MCF 10A (cell line): ENCODE measurements at regions not wholly inside any gene's neighbourhood (a gene's known extent, or its start where the extent isn't known, plus 50 kb on each side); places are given as distances from the start of the nearest gene placed in this dataset.
"Not testable (repeated sequence)": the region's sequence is repeated elsewhere in the genome, so short reads cannot be mapped to it uniquely, and the experiment has no call there.

Experiments used
- BruUV-seq: library from RNA; stranded (reverse); fragments of 400-500 nt; replicated peaks from 2 replicates; lab custom pipeline; 2021; lab: Mats Ljungman, UMichigan
- CTCF ChIA-PET: fragments of 300-600 bp; sonication (Branson Sonifier 250); formaldehyde crosslinking; extraction: SDS; loops from one replicate; lab custom pipeline; 2021; ENCODE audit warnings: antibody characterized with exemption, inconsistent platforms; lab: Yijun Ruan, JAX
- POLR2A ChIA-PET: fragments of 300-600, 350-650 bp; sonication (Branson Sonifier 250); formaldehyde crosslinking; extraction: SDS; loops from one replicate; lab custom pipeline; 2020; ENCODE audit warnings: antibody characterized with exemption, inconsistent platforms; lab: Yijun Ruan, JAX
- DNase-seq: peaks from one replicate; pipeline ENCODE4 v3.0.0-alpha.2; 2018; ENCODE audit not compliant: unreplicated experiment
- H3K27ac Mint-ChIP-seq: one replicate; pipeline ENCODE4 v1.8.0; 2022; ENCODE audit warnings: mild to moderate bottlenecking, low read depth, mixed read lengths; ENCODE audit not compliant: unreplicated experiment
- H3K27me3 Mint-ChIP-seq: one replicate; pipeline ENCODE4 v1.8.0; 2022; ENCODE audit warnings: mixed read lengths; ENCODE audit not compliant: insufficient read depth, unreplicated experiment
- H3K36me3 Mint-ChIP-seq: one replicate; pipeline ENCODE4 v1.8.0; 2022; ENCODE audit warnings: mild to moderate bottlenecking, moderate library complexity, mixed read lengths; ENCODE audit not compliant: insufficient read depth, unreplicated experiment
- H3K4me1 Mint-ChIP-seq: one replicate; pipeline ENCODE4 v1.8.0; 2022; ENCODE audit warnings: mixed read lengths; ENCODE audit not compliant: insufficient read depth, unreplicated experiment
- H3K4me3 Mint-ChIP-seq: one replicate; pipeline ENCODE4 v1.8.0; 2022; ENCODE audit warnings: mild to moderate bottlenecking, moderate library complexity, mixed read lengths; ENCODE audit not compliant: unreplicated experiment
- H3K9me3 Mint-ChIP-seq: one replicate; pipeline ENCODE4 v1.8.0; 2022; ENCODE audit warnings: mixed read lengths; ENCODE audit not compliant: unreplicated experiment
- intact Hi-C: fragments of 100-400 bp; cut with micrococcal nuclease; formaldehyde crosslinking; loops from 2 replicates; pipeline ENCODE4 v1.14.1; 2022
- TF ChIP-seq, protein P1 (sequence below): fragments of 200-600 bp; IDR thresholded peaks from one replicate; pipeline ENCODE4 v1.8.0; 2022; ENCODE audit warnings: antibody characterized with exemption, mild to moderate bottlenecking; ENCODE audit not compliant: unreplicated experiment

GRCh38 chr1:201732351-201732750, 96.6 kb upstream of the IPO9 start:
- intact Hi-C loops: no loop called here
- ChIA-PET POLR2A (interaction anchor here (0.7 to 0.8 kb wide), 2 partner anchors 11 to 17 kb away, joined by 3 to 4 read pairs; no protein-coding TSS in a partner anchor), CTCF (interaction anchor here (0.6 to 19.7 kb wide), 4 partner anchors 13 to 456 kb away, joined by 3 to 332 read pairs (median 4); no protein-coding TSS in a partner anchor)
- no peak overlapping the region for H3K4me3 Mint-ChIP-seq
- H3K27ac Mint-ChIP-seq: no peak overlapping the region
- H3K27me3 Mint-ChIP-seq: no peaks in the 10 kb centered on the region
- no TSS peak for BruUV-seq
- no peaks in the 10 kb centered on the region for H3K9me3 Mint-ChIP-seq
- peaks cover 16% of the 10 kb centered on the region for H3K36me3 Mint-ChIP-seq
- TF ChIP-seq, protein P1, sequence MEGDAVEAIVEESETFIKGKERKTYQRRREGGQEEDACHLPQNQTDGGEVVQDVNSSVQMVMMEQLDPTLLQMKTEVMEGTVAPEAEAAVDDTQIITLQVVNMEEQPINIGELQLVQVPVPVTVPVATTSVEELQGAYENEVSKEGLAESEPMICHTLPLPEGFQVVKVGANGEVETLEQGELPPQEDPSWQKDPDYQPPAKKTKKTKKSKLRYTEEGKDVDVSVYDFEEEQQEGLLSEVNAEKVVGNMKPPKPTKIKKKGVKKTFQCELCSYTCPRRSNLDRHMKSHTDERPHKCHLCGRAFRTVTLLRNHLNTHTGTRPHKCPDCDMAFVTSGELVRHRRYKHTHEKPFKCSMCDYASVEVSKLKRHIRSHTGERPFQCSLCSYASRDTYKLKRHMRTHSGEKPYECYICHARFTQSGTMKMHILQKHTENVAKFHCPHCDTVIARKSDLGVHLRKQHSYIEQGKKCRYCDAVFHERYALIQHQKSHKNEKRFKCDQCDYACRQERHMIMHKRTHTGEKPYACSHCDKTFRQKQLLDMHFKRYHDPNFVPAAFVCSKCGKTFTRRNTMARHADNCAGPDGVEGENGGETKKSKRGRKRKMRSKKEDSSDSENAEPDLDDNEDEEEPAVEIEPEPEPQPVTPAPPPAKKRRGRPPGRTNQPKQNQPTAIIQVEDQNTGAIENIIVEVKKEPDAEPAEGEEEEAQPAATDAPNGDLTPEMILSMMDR: no peak
- H3K4me1 Mint-ChIP-seq: peaks cover 8% of the 10 kb centered on the region
- DNase-seq: no peak

DNA sequence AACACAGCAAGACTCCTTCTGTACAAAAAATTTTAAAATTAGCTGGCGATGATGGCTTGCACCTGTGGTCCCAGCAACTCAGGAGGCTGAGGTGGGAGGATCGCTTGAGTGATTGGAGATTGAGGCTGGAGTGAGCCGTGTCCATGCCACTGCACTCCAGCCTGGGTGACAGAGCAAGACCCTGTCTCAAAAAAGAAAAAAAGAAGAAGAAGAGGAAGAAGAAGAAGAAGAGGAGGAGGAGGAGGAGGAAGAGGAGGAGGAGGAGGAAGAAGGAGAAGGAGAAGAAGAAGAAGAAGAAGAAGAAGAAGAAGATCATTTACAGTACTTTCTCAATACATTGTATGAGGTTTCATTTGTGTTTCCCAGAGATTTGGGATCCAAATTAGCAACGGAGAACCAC, 94.7 kb upstream of the IPO9 start:
- H3K27ac Mint-ChIP-seq, H3K36me3 Mint-ChIP-seq, H3K27me3 Mint-ChIP-seq, DNase-seq, H3K4me3 Mint-ChIP-seq, H3K9me3 Mint-ChIP-seq, intact Hi-C loops, BruUV-seq: not testable (repeated sequence)
- ChIA-PET POLR2A (interaction anchor here (0.6 to 0.7 kb wide), 2 partner anchors 38 to 97 kb away, joined by 3 read pairs; no protein-coding TSS in a partner anchor), CTCF (interaction anchor here (0.6 to 19.7 kb wide), 6 partner anchors 11 to 222 kb away, joined by 3 to 332 read pairs (median 4); no protein-coding TSS in a partner anchor)
- peaks cover 19% of the 10 kb centered on the region for H3K4me1 Mint-ChIP-seq

GRCh38 chr1:201734786-201735185, 94.2 kb upstream of the IPO9 start:
- BruUV-seq: no TSS peak
- Mint-ChIP-seq H3K4me3 (no peak overlapping the region), H3K9me3 (no peaks in the 10 kb centered on the region), H3K27me3 (no peaks in the 10 kb centered on the region), H3K27ac (no peak overlapping the region), H3K36me3 (peaks cover 10% of the 10 kb centered on the region), H3K4me1 (peaks cover 21% of the 10 kb centered on the region)
- TF ChIP-seq, protein P1: no peak
- ChIA-PET CTCF (interaction anchor here (0.6 to 19.7 kb wide), 4 partner anchors 17 to 222 kb away, joined by 3 to 332 read pairs (median 4); no protein-coding TSS in a partner anchor), POLR2A (interaction anchor here (0.7 to 0.8 kb wide), 2 partner anchors 21 to 38 kb away, joined by 3 read pairs; no protein-coding TSS in a partner anchor)
- intact Hi-C loops: no loop called here
- DNase-seq: no peak

GRCh38 chr1:201736707-201737320, 92.1 kb upstream of the IPO9 start:
- BruUV-seq: no TSS peak
- no peaks in the 10 kb centered on the region for H3K9me3 Mint-ChIP-seq
- peaks cover 16% of the 10 kb centered on the region for H3K36me3 Mint-ChIP-seq
- CTCF ChIA-PET: interaction anchor here (0.5 to 19.7 kb wide), 10 partner anchors 8 to 1126 kb away, joined by 3 to 332 read pairs (median 4); no protein-coding TSS in a partner anchor
- H3K4me3 Mint-ChIP-seq: no peak overlapping the region
- TF ChIP-seq, protein P1: no peak
- intact Hi-C loops: no loop called here
- POLR2A ChIA-PET: interaction anchor here (0.6 to 10.6 kb wide), 6 partner anchors 8 to 448 kb away, joined by 3 to 163 read pairs (median 4); no protein-coding TSS in a partner anchor
- no peak for DNase-seq
- H3K27ac Mint-ChIP-seq: no peak overlapping the region
- H3K27me3 Mint-ChIP-seq: no peaks in the 10 kb centered on the region
- peaks cover 38% of the 10 kb centered on the region for H3K4me1 Mint-ChIP-seq
